PC-9 (cell line): ENCODE measurements at regions not wholly inside any gene's neighbourhood (a gene's known extent, or its start where the extent isn't known, plus 50 kb on each side); places are given as distances from the start of the nearest gene placed in this dataset.

Source experiments
- CTCF ChIP-seq: fragments of 200-600 bp; sonication (generic); conservative IDR thresholded peaks from 2 replicates; pipeline ENCODE4 v1.6.1; 2017; ENCODE audit warnings: mixed run types, antibody characterized with exemption, mild to moderate bottlenecking, moderate library complexity
- EZH2 ChIP-seq: fragments of 200-600 bp; sonication (generic); IDR thresholded peaks from 2 replicates; pipeline ENCODE4 v1.8.0; 2017; ENCODE audit warnings: antibody characterized with exemption, low read depth

- TF ChIP-seq CTCF: no peak
- no peak for TF ChIP-seq EZH2
These were observed 1640.0 kb upstream of the PRR20A start for GRCh38 chr13:55500694-55501093.
